LNCaP clone FGC (cell line): ENCODE measurements at regions not wholly inside any gene's neighbourhood (a gene's known extent, or its start where the extent isn't known, plus 50 kb on each side); places are given as distances from the start of the nearest gene placed in this dataset.

Experiments
- DNase-seq: peaks from one replicate; pipeline ENCODE4 v3.0.0-alpha.2; 2011; ENCODE audit warnings: low read depth
- H3K4me3 ChIP-seq: 2 replicates; pipeline ENCODE4 v1.5.1; 2011; ENCODE audit warnings: mild to moderate bottlenecking, low read depth, low read length, control low read depth
- TF ChIP-seq, protein P1 (sequence below): IDR thresholded peaks from 2 replicates; pipeline ENCODE4 v1.5.1; 2012; ENCODE audit warnings: mild to moderate bottlenecking; ENCODE audit not compliant: control insufficient read depth, insufficient read depth; ENCODE audit errors: extremely low read depth

DNA sequence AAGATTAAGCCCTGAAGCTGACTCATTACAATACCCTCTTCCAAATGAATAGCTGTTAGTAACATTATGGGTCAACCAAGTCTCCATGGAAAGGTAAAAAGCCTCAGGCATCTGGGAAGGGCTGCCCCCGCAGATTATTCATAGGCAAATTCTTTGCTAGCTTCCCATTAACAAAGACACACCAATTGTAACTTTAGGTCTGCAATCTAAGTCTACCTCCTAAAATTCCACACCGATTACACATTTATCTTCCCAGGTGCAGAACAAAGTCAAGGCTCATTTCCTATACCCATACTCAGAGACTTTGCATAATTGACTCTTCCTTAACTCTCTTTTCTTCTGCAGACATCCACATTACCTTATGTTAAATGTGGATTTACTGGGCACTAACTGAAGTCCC lies 826.3 kb upstream of the MBL2 start:
- TF ChIP-seq, protein P1, sequence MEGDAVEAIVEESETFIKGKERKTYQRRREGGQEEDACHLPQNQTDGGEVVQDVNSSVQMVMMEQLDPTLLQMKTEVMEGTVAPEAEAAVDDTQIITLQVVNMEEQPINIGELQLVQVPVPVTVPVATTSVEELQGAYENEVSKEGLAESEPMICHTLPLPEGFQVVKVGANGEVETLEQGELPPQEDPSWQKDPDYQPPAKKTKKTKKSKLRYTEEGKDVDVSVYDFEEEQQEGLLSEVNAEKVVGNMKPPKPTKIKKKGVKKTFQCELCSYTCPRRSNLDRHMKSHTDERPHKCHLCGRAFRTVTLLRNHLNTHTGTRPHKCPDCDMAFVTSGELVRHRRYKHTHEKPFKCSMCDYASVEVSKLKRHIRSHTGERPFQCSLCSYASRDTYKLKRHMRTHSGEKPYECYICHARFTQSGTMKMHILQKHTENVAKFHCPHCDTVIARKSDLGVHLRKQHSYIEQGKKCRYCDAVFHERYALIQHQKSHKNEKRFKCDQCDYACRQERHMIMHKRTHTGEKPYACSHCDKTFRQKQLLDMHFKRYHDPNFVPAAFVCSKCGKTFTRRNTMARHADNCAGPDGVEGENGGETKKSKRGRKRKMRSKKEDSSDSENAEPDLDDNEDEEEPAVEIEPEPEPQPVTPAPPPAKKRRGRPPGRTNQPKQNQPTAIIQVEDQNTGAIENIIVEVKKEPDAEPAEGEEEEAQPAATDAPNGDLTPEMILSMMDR: no peak
- H3K4me3 ChIP-seq: no peak overlapping the region
- DNase-seq: no peak

DNA sequence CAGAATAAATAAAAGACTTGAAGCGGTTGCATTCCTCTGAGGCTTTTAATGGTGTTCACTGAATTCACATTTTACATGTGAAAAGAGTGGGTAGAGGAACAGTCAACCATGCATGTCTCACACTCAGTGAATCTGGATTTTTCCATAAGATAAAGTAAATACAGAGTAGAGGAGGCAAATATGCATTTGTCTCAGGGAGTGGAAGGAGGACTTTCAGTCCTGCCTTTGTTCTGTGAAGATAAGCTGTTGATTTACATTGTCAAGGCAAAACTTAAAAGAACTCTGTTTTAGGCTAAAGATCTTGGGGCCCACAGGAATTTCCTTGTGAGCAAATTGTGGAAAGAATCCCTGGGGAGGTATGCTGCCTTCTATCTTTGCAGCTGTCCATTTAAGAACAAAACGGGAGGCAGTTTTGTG lies 825.3 kb upstream of the MBL2 start:
- H3K4me3 ChIP-seq: no peak overlapping the region
- TF ChIP-seq, protein P1: no peak
- DNase-seq: no peak

DNA sequence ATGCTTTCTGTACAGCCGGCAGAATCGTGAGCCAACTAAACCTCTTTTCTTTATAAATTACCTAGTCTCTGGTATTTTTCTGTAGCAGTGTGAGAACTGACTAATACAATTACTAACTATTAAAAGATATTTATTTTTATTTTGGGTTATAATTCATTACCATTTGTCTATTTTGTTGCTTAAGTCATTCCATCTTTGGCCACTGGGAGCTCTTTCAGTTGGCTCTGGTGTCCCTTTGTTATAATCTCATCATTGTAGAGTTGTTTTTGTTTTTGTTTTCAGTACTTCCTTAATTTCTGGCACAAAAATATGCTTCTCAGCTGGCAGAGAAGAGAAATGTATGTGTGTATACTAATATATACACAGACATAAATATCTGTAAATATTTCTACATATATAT lies 807.9 kb upstream of the MBL2 start:
- H3K4me3 ChIP-seq: no peak overlapping the region
- TF ChIP-seq, protein P1: no peak

DNA sequence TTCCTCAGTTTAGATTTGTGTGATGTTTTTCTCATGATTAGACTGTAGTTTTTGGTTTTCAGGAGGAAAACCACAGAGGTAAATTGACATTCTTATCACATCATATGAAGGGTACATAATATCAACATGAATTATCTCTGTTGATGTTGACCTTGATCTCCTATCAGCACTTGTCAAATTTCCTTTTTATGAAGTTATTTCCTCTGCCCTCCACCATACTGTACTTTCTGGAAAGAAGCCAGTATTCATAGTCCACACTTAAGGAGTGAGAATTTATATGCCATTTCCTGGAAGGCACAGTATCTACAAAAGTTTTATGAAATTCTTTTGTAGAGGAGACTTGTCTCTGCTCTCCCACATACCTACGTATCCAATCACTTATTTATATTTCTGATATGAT lies 807.2 kb upstream of the MBL2 start:
- TF ChIP-seq, protein P1: no peak
- no peak for DNase-seq
- no peak overlapping the region for H3K4me3 ChIP-seq

More for the DNA sequence above, 807.9 kb upstream of the MBL2 start:
- no peak for DNase-seq

DNA sequence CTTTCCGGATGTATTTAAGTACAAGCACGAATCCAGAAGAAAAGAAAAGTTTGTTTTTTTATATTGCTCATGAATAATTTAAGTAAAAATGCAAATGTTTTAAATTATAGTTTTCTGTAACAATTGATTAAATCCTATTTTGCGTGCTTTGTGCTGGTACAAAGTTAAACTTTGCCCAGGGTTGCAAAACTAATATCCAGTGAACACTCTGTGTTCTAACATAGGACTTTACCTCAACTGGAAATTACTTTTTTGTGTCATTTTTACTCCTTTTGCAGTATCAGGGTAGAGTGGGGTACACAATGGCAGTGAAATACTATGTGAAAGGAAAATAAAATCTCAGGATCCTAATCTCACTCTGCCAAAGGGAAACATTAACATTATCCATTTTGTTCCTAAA lies 801.4 kb upstream of the MBL2 start:
- TF ChIP-seq, protein P1: no peak
- no peak overlapping the region for H3K4me3 ChIP-seq
- DNase-seq: no peak

DNA sequence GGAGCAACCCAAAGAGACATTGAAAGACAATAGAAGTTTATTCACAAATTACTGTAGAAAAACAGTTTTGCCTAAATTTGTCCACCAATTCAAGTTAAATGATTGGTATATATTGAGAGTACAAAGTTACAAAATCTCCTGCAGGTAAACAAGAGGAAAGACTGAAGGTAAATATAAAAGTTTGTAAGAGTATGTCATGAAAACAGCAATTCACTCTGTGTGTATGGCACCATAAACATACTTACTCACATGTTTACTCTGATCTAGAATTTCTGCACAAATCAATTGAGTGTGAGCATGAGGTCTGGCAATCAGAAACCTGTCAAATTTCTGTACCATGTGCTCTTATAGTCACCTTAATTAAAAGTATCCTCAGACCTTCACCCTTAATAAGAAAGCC lies 800.9 kb upstream of the MBL2 start:
- H3K4me3 ChIP-seq: no peak overlapping the region

DNA sequence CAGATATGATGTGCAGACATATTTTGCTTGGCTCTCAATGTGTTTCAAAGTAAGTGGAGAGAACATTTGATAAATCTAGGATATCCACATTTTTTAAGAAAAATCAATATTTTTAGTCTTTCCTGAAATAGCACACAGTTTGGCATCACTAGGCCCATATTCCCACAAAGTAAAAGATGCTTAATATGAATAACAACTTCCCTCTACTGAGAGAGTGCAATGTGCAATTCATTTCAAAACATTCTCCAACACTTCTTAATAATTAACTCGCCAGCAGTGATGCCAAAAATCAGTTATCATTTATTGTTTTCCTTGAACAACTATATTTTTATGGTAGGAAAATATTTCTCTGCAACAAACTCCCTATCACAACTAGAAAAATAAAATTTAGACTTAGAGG lies 800.2 kb upstream of the MBL2 start:
- TF ChIP-seq, protein P1: no peak
- DNase-seq: no peak
- H3K4me3 ChIP-seq: no peak overlapping the region

More for the DNA sequence above, 800.9 kb upstream of the MBL2 start:
- TF ChIP-seq, protein P1: no peak
- no peak for DNase-seq
